ENCODE measurements at regions not wholly inside any gene's neighbourhood (a gene's known extent, or its start where the extent isn't known, plus 50 kb on each side); places are given as distances from the start of the nearest gene placed in this dataset.

DNA sequence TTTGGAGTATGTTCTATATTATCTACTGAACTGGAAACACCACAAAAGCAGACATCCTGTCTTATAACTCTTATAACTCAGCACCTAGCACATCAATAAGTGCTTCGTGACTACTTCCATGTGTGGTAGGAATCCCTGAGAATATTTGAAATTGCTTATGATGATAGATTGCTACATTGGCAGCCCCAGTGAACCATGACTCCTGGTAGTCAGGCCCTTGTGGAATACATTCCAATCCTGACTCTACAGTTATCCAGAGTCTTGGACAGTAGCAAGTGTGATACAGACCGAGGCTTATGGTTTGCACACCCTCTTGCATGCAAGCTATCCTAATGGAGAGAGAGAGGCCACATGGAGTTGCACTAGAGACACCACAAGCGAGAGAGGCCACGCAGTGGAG is 59.5 kb upstream of the PHF21A start:
- no peak for TF ChIP-seq CTCF (conservative IDR thresholded peaks at IDR 0.05; ENCODE audit: low read length)
- TF ChIP-seq EZH2phosphoT487 (IDR thresholded peaks at IDR 0.05; ENCODE audit: borderline replicate concordance, low read depth, low read length): no peak
- no TSS peak for BruUV-seq (replicated peaks)
- no peaks in the 10 kb centered on the region for H3K9me3 ChIP-seq (ENCODE audit: low read length)
- intact Hi-C loops (cut with micrococcal nuclease; ENCODE audit: unreplicated experiment): no loop called here
- no peaks in the 10 kb centered on the region for H4K20me1 ChIP-seq (ENCODE audit: insufficient read depth, low read length)
- H3K36me3 ChIP-seq (ENCODE audit: insufficient read depth, low read length): no peaks in the 10 kb centered on the region
- H3K9me2 ChIP-seq (ENCODE audit: insufficient read depth, low read length): no peaks in the 10 kb centered on the region
- ChIA-PET POLR2A (no interaction called here), CTCF (ENCODE audit: unreplicated experiment) (no interaction called here)
- no peak overlapping the region for H3K4me3 ChIP-seq (ENCODE audit: low read depth, low read length, poor library complexity, severe bottlenecking)
- H3K4me2 ChIP-seq (ENCODE audit: low read length): no peak overlapping the region
- H2AFZ ChIP-seq (ENCODE audit: low read length): no peak overlapping the region
- no peaks in the 10 kb centered on the region for H3K4me1 ChIP-seq (ENCODE audit: insufficient read depth, low read length, poor library complexity, severe bottlenecking)
- no peak for DNase-seq (ENCODE audit: low spot score)
- no peaks in the 10 kb centered on the region for H3K79me2 ChIP-seq (ENCODE audit: insufficient read depth, low read depth, low read length)
- no peak overlapping the region for H3K27ac ChIP-seq (ENCODE audit: low read depth, low read length, poor library complexity, severe bottlenecking)

- no peak overlapping the region for H3K4me2 ChIP-seq (ENCODE audit: low read length)
- intact Hi-C loops (cut with micrococcal nuclease; ENCODE audit: unreplicated experiment): no loop called here
- H2AFZ ChIP-seq (ENCODE audit: low read length): no peak overlapping the region
- BruUV-seq (replicated peaks): no TSS peak
- H3K9me2 ChIP-seq (ENCODE audit: insufficient read depth, low read length): no peaks in the 10 kb centered on the region
- CTCF ChIA-PET (ENCODE audit: unreplicated experiment): no interaction called here
- H3K4me3 ChIP-seq (ENCODE audit: low read depth, low read length, poor library complexity, severe bottlenecking): no peak overlapping the region
- no peak overlapping the region for H3K27ac ChIP-seq (ENCODE audit: low read depth, low read length, poor library complexity, severe bottlenecking)
- no peaks in the 10 kb centered on the region for H3K79me2 ChIP-seq (ENCODE audit: insufficient read depth, low read depth, low read length)
- no peaks in the 10 kb centered on the region for H3K9me3 ChIP-seq (ENCODE audit: low read length)
- no peak for DNase-seq (ENCODE audit: low spot score)
- H3K4me1 ChIP-seq (ENCODE audit: insufficient read depth, low read length, poor library complexity, severe bottlenecking): no peaks in the 10 kb centered on the region
- H4K20me1 ChIP-seq (ENCODE audit: insufficient read depth, low read length): no peaks in the 10 kb centered on the region
- POLR2A ChIA-PET: no interaction called here
- H3K36me3 ChIP-seq (ENCODE audit: insufficient read depth, low read length): no peaks in the 10 kb centered on the region
- TF ChIP-seq CTCF (conservative IDR thresholded peaks at IDR 0.05; ENCODE audit: low read length): no peak
- no peak for TF ChIP-seq EZH2phosphoT487 (IDR thresholded peaks at IDR 0.05; ENCODE audit: borderline replicate concordance, low read depth, low read length)
Observed at GRCh38 chr11:46178513-46178912, 57.3 kb upstream of the PHF21A start.

DNA sequence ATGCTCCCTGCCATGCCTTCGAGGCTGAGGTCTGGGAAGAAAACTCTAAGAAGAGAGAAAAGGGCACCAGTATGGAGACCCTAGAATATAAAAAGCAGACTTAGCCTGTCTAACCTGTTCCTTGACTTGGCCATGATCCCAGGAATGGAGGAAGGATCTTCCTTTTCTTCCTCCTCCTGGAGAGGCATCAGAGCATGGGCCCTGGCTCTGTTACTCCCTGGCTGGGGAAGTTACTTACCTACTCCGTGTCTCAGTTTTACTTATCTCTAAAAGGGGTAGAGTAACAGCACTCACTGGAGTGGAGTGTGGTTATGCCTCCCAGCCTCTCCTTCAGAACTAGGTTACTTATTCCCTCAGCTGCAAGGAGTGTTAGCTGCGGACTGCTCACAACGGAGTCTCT is 55.2 kb upstream of the PHF21A start:
- H2AFZ ChIP-seq (ENCODE audit: low read length): no peak overlapping the region
- H3K4me3 ChIP-seq (ENCODE audit: low read depth, low read length, poor library complexity, severe bottlenecking): no peak overlapping the region
- no peak overlapping the region for H3K27ac ChIP-seq (ENCODE audit: low read depth, low read length, poor library complexity, severe bottlenecking)
- ChIA-PET POLR2A (no interaction called here), CTCF (ENCODE audit: unreplicated experiment) (no interaction called here)
- no peak overlapping the region for H3K4me2 ChIP-seq (ENCODE audit: low read length)
- H3K79me2 ChIP-seq (ENCODE audit: insufficient read depth, low read depth, low read length): no peaks in the 10 kb centered on the region
- no peaks in the 10 kb centered on the region for H3K36me3 ChIP-seq (ENCODE audit: insufficient read depth, low read length)
- no TSS peak for BruUV-seq (replicated peaks)
- H4K20me1 ChIP-seq (ENCODE audit: insufficient read depth, low read length): no peaks in the 10 kb centered on the region
- no peak for DNase-seq (ENCODE audit: low spot score)
- intact Hi-C loops (cut with micrococcal nuclease; ENCODE audit: unreplicated experiment): no loop called here
- no peaks in the 10 kb centered on the region for H3K9me3 ChIP-seq (ENCODE audit: low read length)
- no peaks in the 10 kb centered on the region for H3K9me2 ChIP-seq (ENCODE audit: insufficient read depth, low read length)
- H3K4me1 ChIP-seq (ENCODE audit: insufficient read depth, low read length, poor library complexity, severe bottlenecking): no peaks in the 10 kb centered on the region
- no peak for TF ChIP-seq CTCF (conservative IDR thresholded peaks at IDR 0.05; ENCODE audit: low read length)
- TF ChIP-seq EZH2phosphoT487 (IDR thresholded peaks at IDR 0.05; ENCODE audit: borderline replicate concordance, low read depth, low read length): no peak
